IMR-90 (cell line): ENCODE measurements at regions not wholly inside any gene's neighbourhood (a gene's known extent, or its start where the extent isn't known, plus 50 kb on each side); places are given as distances from the start of the nearest gene placed in this dataset.

Experiments
- ATAC-seq: fragments of 200-7000 bp; cut with Tn5 transposase; 2 replicates; pipeline ENCODE4 v1.9.1; 2020; ENCODE audit warnings: low read depth, mild to moderate bottlenecking, moderate library complexity
- BruUV-seq: library from RNA; stranded (reverse); fragments of 400-500 nt; replicated peaks from 2 replicates; lab custom pipeline; 2021; lab: Mats Ljungman, UMichigan
- CTCF ChIA-PET: fragments of 300-600 bp; formaldehyde crosslinking; extraction: SDS; loops from one replicate; lab custom pipeline; 2021; ENCODE audit warnings: antibody characterized with exemption; lab: Yijun Ruan, JAX
- POLR2A ChIA-PET: fragments of 300-600 bp; sonication (Branson Sonifier 250); formaldehyde crosslinking; loops from one replicate; lab custom pipeline; 2022; ENCODE audit warnings: antibody characterized with exemption; ENCODE audit not compliant: unreplicated experiment; lab: Charles Lee
- DNase-seq: peaks from one replicate; pipeline ENCODE4 v3.0.0; 2013
- H2AFZ ChIP-seq: replicated peaks from 2 replicates; pipeline ENCODE3; 2013; ENCODE audit warnings: low read length, mild to moderate bottlenecking; ENCODE audit not compliant: poor library complexity
- H2AK5ac ChIP-seq: 2 replicates; pipeline ENCODE4 v1.6.1; 2013; ENCODE audit warnings: low read depth, low read length, inconsistent platforms
- H2AK9ac ChIP-seq: replicated peaks from 2 replicates; pipeline ENCODE3; 2013; ENCODE audit warnings: mild to moderate bottlenecking, low read depth, low read length, moderate library complexity; ENCODE audit not compliant: poor library complexity
- H2BK120ac ChIP-seq: 2 replicates; pipeline ENCODE4 v1.6.1; 2013; ENCODE audit warnings: low read depth, low read length, inconsistent platforms
- H2BK15ac ChIP-seq: 3 replicates; pipeline ENCODE4 v1.6.1; 2013; ENCODE audit warnings: low read depth, low read length, inconsistent platforms
- H2BK20ac ChIP-seq: 2 replicates; pipeline ENCODE4 v1.6.1; 2013; ENCODE audit warnings: low read depth, mild to moderate bottlenecking, inconsistent platforms, low read length, moderate library complexity
- H2BK5ac ChIP-seq: 2 replicates; pipeline ENCODE4 v1.6.1; 2013; ENCODE audit warnings: mild to moderate bottlenecking, low read depth, low read length, inconsistent platforms; ENCODE audit not compliant: poor library complexity, severe bottlenecking
- H3K14ac ChIP-seq: replicated peaks from 2 replicates; pipeline ENCODE4 v1.6.1; 2013; ENCODE audit warnings: low read depth, low read length, inconsistent platforms
- H3K18ac ChIP-seq: 2 replicates; pipeline ENCODE4 v1.6.1; 2013; ENCODE audit warnings: low read depth, low read length, control low read depth
- H3K23ac ChIP-seq: 2 replicates; pipeline ENCODE4 v1.6.1; 2013; ENCODE audit warnings: low read depth, low read length, inconsistent platforms
- H3K27ac ChIP-seq: 2 replicates; pipeline ENCODE4 v1.5.1; 2013; ENCODE audit warnings: mild to moderate bottlenecking, control low read depth, low read length; ENCODE audit not compliant: insufficient read depth
- H3K27me3 ChIP-seq: 2 replicates; pipeline ENCODE4 v1.6.1; 2013; ENCODE audit warnings: low read length; ENCODE audit not compliant: control insufficient read depth, insufficient read depth
- H3K36me3 ChIP-seq: 2 replicates; pipeline ENCODE4 v1.6.1; 2013; ENCODE audit warnings: low read length, mixed read lengths; ENCODE audit not compliant: control insufficient read depth, insufficient read depth
- H3K4ac ChIP-seq: 2 replicates; pipeline ENCODE4 v1.6.1; 2013; ENCODE audit warnings: low read depth, low read length, inconsistent platforms
- H3K4me1 ChIP-seq: 2 replicates; pipeline ENCODE4 v1.6.1; 2013; ENCODE audit warnings: low read length, mixed read lengths; ENCODE audit not compliant: control insufficient read depth, insufficient read depth
- H3K4me2 ChIP-seq: 2 replicates; pipeline ENCODE4 v1.6.1; 2013; ENCODE audit warnings: low read depth, mild to moderate bottlenecking, control low read depth, low read length, moderate library complexity
- H3K4me3 ChIP-seq: 2 replicates; pipeline ENCODE4 v1.5.1; 2013; ENCODE audit warnings: low read depth, mild to moderate bottlenecking, control low read depth, low read length, moderate library complexity; ENCODE audit not compliant: insufficient read depth
- H3K56ac ChIP-seq: 2 replicates; pipeline ENCODE4 v1.6.1; 2013; ENCODE audit warnings: low read length, inconsistent platforms; ENCODE audit not compliant: insufficient read depth; ENCODE audit errors: extremely low read depth
- H3K79me1 ChIP-seq, 2 experiments: 2 replicates each; pipeline ENCODE4 v1.6.1; 2013; ENCODE audit warnings: low read length in 2 of 2, inconsistent platforms in 1 of 2, low read depth in 1 of 2
- H3K9ac ChIP-seq: 2 replicates; pipeline ENCODE4 v1.6.1; 2013; ENCODE audit warnings: low read depth, low read length, control low read depth
- H3K9me1 ChIP-seq: 2 replicates; pipeline ENCODE4 v1.6.1; 2013; ENCODE audit warnings: low read length, inconsistent platforms; ENCODE audit not compliant: insufficient read depth
- H3K9me3 ChIP-seq: 2 replicates; pipeline ENCODE4 v1.6.1; 2013; ENCODE audit warnings: low read length; ENCODE audit not compliant: control insufficient read depth, insufficient read depth
- H4K20me1 ChIP-seq: 2 replicates; pipeline ENCODE4 v1.6.1; 2013; ENCODE audit warnings: low read length, inconsistent platforms; ENCODE audit not compliant: insufficient read depth
- H4K5ac ChIP-seq: 2 replicates; pipeline ENCODE4 v1.6.1; 2013; ENCODE audit warnings: mild to moderate bottlenecking, low read depth, low read length, control low read depth
- H4K8ac ChIP-seq, 2 experiments: 2 replicates each; pipeline ENCODE4 v1.6.1; 2013; ENCODE audit warnings: low read depth in 2 of 2, low read length in 2 of 2, control low read depth in 1 of 2, inconsistent platforms in 1 of 2
- H4K91ac ChIP-seq: 2 replicates; pipeline ENCODE4 v1.6.1; 2013; ENCODE audit warnings: low read depth, low read length, inconsistent platforms; ENCODE audit not compliant: insufficient read depth
- BHLHE40 ChIP-seq: fragments of 150-350 bp; IDR thresholded peaks from 2 replicates; pipeline ENCODE4 v1.6.1; 2016; ENCODE audit warnings: mild to moderate bottlenecking, low read depth, low read length
- CEBPB ChIP-seq: IDR thresholded peaks from 2 replicates; pipeline ENCODE4 v1.6.1; 2012; ENCODE audit warnings: low read depth, low read length, improper control_type of control experiment
- CHD1 ChIP-seq: IDR thresholded peaks from 2 replicates; pipeline ENCODE4 v1.6.1; 2012; ENCODE audit warnings: low read depth, low read length, improper control_type of control experiment
- FOS ChIP-seq: fragments of 150-350 bp; IDR thresholded peaks from 2 replicates; pipeline ENCODE4 v1.6.1; 2016; ENCODE audit warnings: low read depth, low read length
- MAFK ChIP-seq: IDR thresholded peaks from 2 replicates; pipeline ENCODE4 v1.6.1; 2012; ENCODE audit warnings: low read depth, low read length, improper control_type of control experiment
- POLR2A ChIP-seq: IDR thresholded peaks from 2 replicates; pipeline ENCODE4 v1.6.1; 2012; ENCODE audit warnings: mild to moderate bottlenecking, low read depth, low read length
- RAD21 ChIP-seq: IDR thresholded peaks from 2 replicates; pipeline ENCODE4 v1.6.1; 2012; ENCODE audit warnings: low read length, improper control_type of control experiment
- RCOR1 ChIP-seq: IDR thresholded peaks from 2 replicates; pipeline ENCODE4 v1.6.1; 2012; ENCODE audit warnings: mild to moderate bottlenecking, low read length, improper control_type of control experiment; ENCODE audit not compliant: insufficient replicate concordance
- SMC3 ChIP-seq: fragments of 150-350 bp; IDR thresholded peaks from 2 replicates; pipeline ENCODE4 v1.6.1; 2016; ENCODE audit warnings: low read depth, mild to moderate bottlenecking, antibody characterized with exemption, low read length, moderate library complexity
- WGBS, 2 experiments: methylation state at CpG; one replicate each; pipeline versions ENCODE4 v1.1.5 to v1.1.7; 2013; ENCODE audit warnings: missing lambda C conversion rate in 2 of 2; ENCODE audit not compliant: insufficient read length in 1 of 2; ENCODE audit errors: extremely low coverage in 2 of 2; 5-methylcytosine and 5-hydroxymethylcytosine counted together
- dilution Hi-C: fragments of 300-500 bp; cut with HindIII; formaldehyde crosslinking; loops from one replicate; pipeline ENCODE4 v1.14.3; 2018; ENCODE audit warnings: low sequenced_read_pairs; ENCODE audit not compliant: unreplicated experiment
- in situ Hi-C: fragments of 300-500 bp; cut with MboI; formaldehyde crosslinking; loops from 3 replicates; pipeline ENCODE4 v1.14.3; 2019; ENCODE audit warnings: low sequenced_read_pairs, inconsistent platforms, mixed read lengths
- intact Hi-C: fragments of 100-400 bp; cut with micrococcal nuclease; formaldehyde crosslinking; loops from 2 replicates; pipeline ENCODE4 v1.10.0; 2022
- TF ChIP-seq, protein P1 (sequence below): fragments of 150-350 bp; IDR thresholded peaks from 2 replicates; pipeline ENCODE4 v1.6.1; 2017; ENCODE audit warnings: mild to moderate bottlenecking, antibody characterized with exemption, low read length, low read depth
- TF ChIP-seq, protein P2 (sequence below): conservative IDR thresholded peaks from 2 replicates; pipeline ENCODE4 v1.5.1; 2012; ENCODE audit warnings: mild to moderate bottlenecking, low read depth, low read length, improper control_type of control experiment

DNA sequence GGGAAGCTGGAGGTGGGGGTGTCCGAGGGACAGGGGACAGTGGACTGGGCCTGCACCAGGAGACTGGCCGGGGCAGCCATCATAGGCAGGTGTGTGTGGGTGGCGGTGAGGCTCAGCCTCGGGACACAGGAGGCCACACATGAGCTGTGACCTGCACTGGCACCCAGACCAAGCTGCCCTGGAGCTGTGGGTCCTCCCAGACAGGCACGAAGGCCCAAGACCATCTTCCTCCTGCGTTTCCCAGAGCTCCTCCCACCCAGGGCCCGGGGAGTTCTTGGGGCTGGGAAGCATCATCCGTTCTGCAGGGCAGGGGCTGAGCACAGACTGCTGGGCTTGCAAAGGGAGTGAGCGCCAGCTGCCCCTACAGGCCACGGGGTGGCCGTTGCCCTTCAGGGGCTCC lies 87.4 kb downstream of the PDGFA start:
- H2BK120ac ChIP-seq, result no peak overlapping the region
- H2AFZ ChIP-seq, result no peak overlapping the region
- H3K4me3 ChIP-seq, result no peak overlapping the region
- peaks cover 27% of the 10 kb centered on the region for H3K27me3 ChIP-seq
- H4K8ac ChIP-seq, result no peak overlapping the region
- no peak overlapping the region for H2AK9ac ChIP-seq
- no peak overlapping the region for H4K5ac ChIP-seq
- in situ Hi-C loops, result no loop called here
- H3K23ac ChIP-seq, result no peak overlapping the region
- no peaks in the 10 kb centered on the region for H3K9me1 ChIP-seq
- ATAC-seq (no peak), DNase-seq (no peak)
- no peak overlapping the region for H2AK5ac ChIP-seq
- peaks cover 2% of the 10 kb centered on the region; the same call in 1 of the 2 replicates for H3K4me1 ChIP-seq
- H3K56ac ChIP-seq, result no peak overlapping the region
- peaks cover 3% of the 10 kb centered on the region; the same call in 1 of the 2 replicates for H3K9me3 ChIP-seq
- H2BK5ac ChIP-seq, result no peak overlapping the region
- intact Hi-C loops, result no loop called here
- H3K9ac ChIP-seq, result no peak overlapping the region
- H3K18ac ChIP-seq, result no peak overlapping the region
- no peak overlapping the region for H2BK20ac ChIP-seq
- H3K79me1 ChIP-seq, result no peaks in the 10 kb centered on the region
- no peak overlapping the region for H4K91ac ChIP-seq
- no TSS peak for BruUV-seq
- ChIA-PET CTCF (no interaction called here), POLR2A (no interaction called here)
- no peaks in the 10 kb centered on the region for H3K36me3 ChIP-seq
- no peak for TF ChIP-seq POLR2A
- TF ChIP-seq, protein P1, sequence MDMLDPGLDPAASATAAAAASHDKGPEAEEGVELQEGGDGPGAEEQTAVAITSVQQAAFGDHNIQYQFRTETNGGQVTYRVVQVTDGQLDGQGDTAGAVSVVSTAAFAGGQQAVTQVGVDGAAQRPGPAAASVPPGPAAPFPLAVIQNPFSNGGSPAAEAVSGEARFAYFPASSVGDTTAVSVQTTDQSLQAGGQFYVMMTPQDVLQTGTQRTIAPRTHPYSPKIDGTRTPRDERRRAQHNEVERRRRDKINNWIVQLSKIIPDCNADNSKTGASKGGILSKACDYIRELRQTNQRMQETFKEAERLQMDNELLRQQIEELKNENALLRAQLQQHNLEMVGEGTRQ, result no peak
- no peak for TF ChIP-seq MAFK
- no peak for TF ChIP-seq RCOR1
- no peak for TF ChIP-seq CEBPB
- TF ChIP-seq, protein P2, sequence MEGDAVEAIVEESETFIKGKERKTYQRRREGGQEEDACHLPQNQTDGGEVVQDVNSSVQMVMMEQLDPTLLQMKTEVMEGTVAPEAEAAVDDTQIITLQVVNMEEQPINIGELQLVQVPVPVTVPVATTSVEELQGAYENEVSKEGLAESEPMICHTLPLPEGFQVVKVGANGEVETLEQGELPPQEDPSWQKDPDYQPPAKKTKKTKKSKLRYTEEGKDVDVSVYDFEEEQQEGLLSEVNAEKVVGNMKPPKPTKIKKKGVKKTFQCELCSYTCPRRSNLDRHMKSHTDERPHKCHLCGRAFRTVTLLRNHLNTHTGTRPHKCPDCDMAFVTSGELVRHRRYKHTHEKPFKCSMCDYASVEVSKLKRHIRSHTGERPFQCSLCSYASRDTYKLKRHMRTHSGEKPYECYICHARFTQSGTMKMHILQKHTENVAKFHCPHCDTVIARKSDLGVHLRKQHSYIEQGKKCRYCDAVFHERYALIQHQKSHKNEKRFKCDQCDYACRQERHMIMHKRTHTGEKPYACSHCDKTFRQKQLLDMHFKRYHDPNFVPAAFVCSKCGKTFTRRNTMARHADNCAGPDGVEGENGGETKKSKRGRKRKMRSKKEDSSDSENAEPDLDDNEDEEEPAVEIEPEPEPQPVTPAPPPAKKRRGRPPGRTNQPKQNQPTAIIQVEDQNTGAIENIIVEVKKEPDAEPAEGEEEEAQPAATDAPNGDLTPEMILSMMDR, result no peak
- TF ChIP-seq RAD21, result no peak
- TF ChIP-seq FOS, result no peak
- no peak for TF ChIP-seq CHD1
- TF ChIP-seq BHLHE40, result no peak
- no peak for TF ChIP-seq SMC3
- no peak overlapping the region for H2BK15ac ChIP-seq
- H3K14ac ChIP-seq, result no peak overlapping the region
- dilution Hi-C loops, result no loop called here
- H4K20me1 ChIP-seq, result no peaks in the 10 kb centered on the region
- H3K27ac ChIP-seq, result no peak overlapping the region
- no peak overlapping the region for H3K4me2 ChIP-seq
- no peak overlapping the region for H3K4ac ChIP-seq
- WGBS, 2 experiments, result 59% methylated on average over 6 of the region's 11 CpGs; no CpG with 5 or more reads in 1 of the 2 experiments
